ENCODE measurements at regions not wholly inside any gene's neighbourhood (a gene's known extent, or its start where the extent isn't known, plus 50 kb on each side); places are given as distances from the start of the nearest gene placed in this dataset.

GRCh38 chr11:25327656-25328055, 830.8 kb downstream of the LUZP2 start:
- Histone ChIP-seq H3K9me2 (ENCODE audit: insufficient read depth) (0 out of 2 replicates have a peak, but pooled peaks cover 7% of the 10 kb centered on the region), H3F3A (replicated peaks; ENCODE audit: low read depth) (no peaks in the 10 kb centered on the region), H3K36me3 (ENCODE audit: insufficient read depth) (no peaks in the 10 kb centered on the region), H4K20me1 (replicated peaks; ENCODE audit: insufficient read depth) (no peaks in the 10 kb centered on the region), H3K4me2 (no peak overlapping the region), H3K27ac (ENCODE audit: low read depth) (no peak overlapping the region), H3K27me3 (ENCODE audit: insufficient read depth) (no peaks in the 10 kb centered on the region), H3K4me1 (ENCODE audit: insufficient read depth) (no peaks in the 10 kb centered on the region), H3K4me3 (no peak overlapping the region), H3K79me2 (replicated peaks; ENCODE audit: insufficient read depth) (no peaks in the 10 kb centered on the region), H2AFZ (no peak overlapping the region)
- no peaks in the 10 kb centered on the region for H3K9me3 Mint-ChIP-seq
- no peaks in the 10 kb centered on the region for H3K27me3 Mint-ChIP-seq (ENCODE audit: insufficient read depth, low read depth, poor library complexity)
- H3K36me3 Mint-ChIP-seq (ENCODE audit: low read depth) = no peaks in the 10 kb centered on the region
- DNase-seq (ENCODE audit: low spot score) (no peak), ATAC-seq (no peak)
- no peak overlapping the region for H3K4me3 Mint-ChIP-seq
- TF ChIP-seq JUNB (IDR thresholded peaks at IDR 0.05; ENCODE audit: unreplicated experiment) (no peak), REST (IDR thresholded peaks at IDR 0.05; ENCODE audit: unreplicated experiment) (no peak), NANOG (IDR thresholded peaks at IDR 0.05; ENCODE audit: borderline replicate concordance) (no peak)
- H3K4me1 Mint-ChIP-seq = no peaks in the 10 kb centered on the region
- H3K27ac Mint-ChIP-seq = no peak overlapping the region

- Mint-ChIP-seq H3K27me3 (ENCODE audit: insufficient read depth, low read depth, poor library complexity) (no peaks in the 10 kb centered on the region), H3K9me3 (no peaks in the 10 kb centered on the region), H3K4me3 (no peak overlapping the region), H3K27ac (no peak overlapping the region), H3K4me1 (no peaks in the 10 kb centered on the region), H3K36me3 (ENCODE audit: low read depth) (no peaks in the 10 kb centered on the region)
- Histone ChIP-seq H3K4me1 (ENCODE audit: insufficient read depth) (no peaks in the 10 kb centered on the region), H3K4me2 (no peak overlapping the region), H3K27ac (ENCODE audit: low read depth) (no peak overlapping the region), H3K9me2 (ENCODE audit: insufficient read depth) (no peaks in the 10 kb centered on the region), H3F3A (replicated peaks; ENCODE audit: low read depth) (no peaks in the 10 kb centered on the region), H4K20me1 (replicated peaks; ENCODE audit: insufficient read depth) (no peaks in the 10 kb centered on the region), H2AFZ (no peak overlapping the region), H3K36me3 (ENCODE audit: insufficient read depth) (no peaks in the 10 kb centered on the region), H3K4me3 (no peak overlapping the region), H3K27me3 (ENCODE audit: insufficient read depth) (no peaks in the 10 kb centered on the region), H3K79me2 (replicated peaks; ENCODE audit: insufficient read depth) (no peaks in the 10 kb centered on the region)
- ATAC-seq = no peak
- no peak for DNase-seq (ENCODE audit: low spot score)
- no peak for TF ChIP-seq REST (IDR thresholded peaks at IDR 0.05; ENCODE audit: unreplicated experiment)
- no peak for TF ChIP-seq CTCF (conservative IDR thresholded peaks at IDR 0.05; ENCODE audit: low read depth in 2 of 2)
- no peak for TF ChIP-seq JUNB (IDR thresholded peaks at IDR 0.05; ENCODE audit: unreplicated experiment)
- no peak for TF ChIP-seq ZNF462 (CRISPR knock-in tag; IDR thresholded peaks at IDR 0.05)
- no peak for TF ChIP-seq EZH2phosphoT487 (IDR thresholded peaks at IDR 0.05; ENCODE audit: unreplicated experiment)
Observed at GRCh38 chr11:25339281-25339680, 842.4 kb downstream of the LUZP2 start.

Data from GM23338 (cell line).